GM21381 (cell line): ENCODE measurements at regions not wholly inside any gene's neighbourhood (a gene's known extent, or its start where the extent isn't known, plus 50 kb on each side); places are given as distances from the start of the nearest gene placed in this dataset.

ENCODE experiments used
- ATAC-seq: cut with Tn5 transposase; IDR thresholded peaks from one replicate; pipeline ENCODE4 v1.9.1; 2021; ENCODE audit warnings: mild to moderate bottlenecking, moderate library complexity; ENCODE audit not compliant: unreplicated experiment

DNA sequence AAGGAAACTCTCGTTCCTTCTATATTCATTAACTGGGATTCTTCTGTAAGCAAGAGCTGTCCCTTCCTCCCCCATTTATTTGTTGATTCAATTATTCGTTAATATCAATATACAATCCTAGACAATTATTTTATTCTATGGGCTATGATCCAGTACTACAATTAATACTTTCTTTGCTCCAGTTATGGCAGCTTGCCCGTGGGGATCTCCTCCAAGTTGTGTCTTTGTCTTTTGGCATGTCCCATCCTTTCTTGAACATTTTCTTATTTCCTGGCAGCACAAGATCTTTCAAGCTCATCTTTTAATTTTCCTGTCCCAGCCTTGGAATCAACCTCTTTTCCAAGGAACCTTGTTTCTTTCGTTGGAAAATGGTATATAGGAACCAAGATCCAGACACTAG lies 249.3 kb downstream of the GAS1 start:
- no peak for ATAC-seq

DNA sequence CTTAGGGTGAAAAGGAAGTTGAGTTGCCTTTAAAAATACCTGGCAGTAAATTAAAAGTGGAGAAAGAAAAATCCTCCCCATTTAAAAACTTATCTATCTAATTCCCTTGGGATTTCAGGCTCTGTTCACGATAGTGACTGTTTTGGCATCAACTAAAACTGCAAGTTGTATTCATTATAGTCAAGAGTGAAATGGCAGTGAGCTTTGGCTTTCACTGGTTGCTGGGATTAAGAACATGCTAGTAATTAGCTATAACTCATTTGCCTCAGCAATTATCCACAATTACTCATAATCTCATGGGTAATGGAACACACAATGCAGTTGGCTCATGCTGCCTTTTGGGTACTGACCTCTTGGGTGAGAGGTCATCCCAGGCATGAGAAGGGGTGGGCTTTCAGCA lies 250.1 kb downstream of the GAS1 start:
- no peak for ATAC-seq

DNA sequence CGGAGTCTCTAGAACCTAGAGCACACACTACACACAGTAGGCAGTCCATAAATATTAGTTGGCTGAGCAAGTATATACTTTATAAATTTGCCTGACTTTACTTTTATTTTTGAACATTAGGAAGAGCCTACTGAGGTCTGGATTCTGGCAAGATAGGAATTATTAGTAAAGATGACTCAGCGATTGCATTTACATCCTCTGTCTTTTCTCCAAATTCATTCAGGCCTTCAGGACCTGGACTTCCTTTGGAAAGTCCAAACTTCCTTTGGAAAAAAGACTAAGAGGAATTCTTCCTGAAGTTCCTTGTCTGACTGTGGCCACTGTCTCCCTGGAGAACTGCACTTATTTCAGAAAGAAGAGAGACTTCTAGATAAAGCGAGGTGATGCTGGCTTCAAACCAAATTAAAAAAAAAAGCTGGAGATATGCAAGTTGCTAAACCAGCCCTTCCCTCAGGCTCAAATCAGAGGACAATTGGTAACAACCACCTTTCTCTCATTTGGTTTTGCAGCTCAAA lies 251.3 kb downstream of the GAS1 start:
- no peak for ATAC-seq

DNA sequence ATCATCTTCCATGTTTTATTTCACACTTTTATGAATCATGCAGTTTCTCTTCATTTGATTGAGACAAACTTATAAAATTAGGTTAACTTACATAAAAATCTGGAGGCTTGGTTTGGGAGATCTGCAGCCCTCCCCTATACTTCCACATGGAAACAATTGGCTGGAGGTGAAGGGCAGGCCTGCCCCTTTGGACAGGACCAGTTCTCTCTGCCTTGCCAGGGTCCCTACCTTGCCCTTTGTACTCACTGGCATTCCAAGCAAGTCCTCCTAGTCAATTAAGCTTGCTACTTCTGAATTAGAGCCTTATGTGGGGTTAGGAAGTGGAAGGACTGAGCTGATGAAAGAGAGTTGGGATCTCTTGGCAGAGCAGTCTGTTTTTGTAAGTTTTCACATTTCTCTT lies 257.3 kb downstream of the GAS1 start:
- ATAC-seq: no peak

DNA sequence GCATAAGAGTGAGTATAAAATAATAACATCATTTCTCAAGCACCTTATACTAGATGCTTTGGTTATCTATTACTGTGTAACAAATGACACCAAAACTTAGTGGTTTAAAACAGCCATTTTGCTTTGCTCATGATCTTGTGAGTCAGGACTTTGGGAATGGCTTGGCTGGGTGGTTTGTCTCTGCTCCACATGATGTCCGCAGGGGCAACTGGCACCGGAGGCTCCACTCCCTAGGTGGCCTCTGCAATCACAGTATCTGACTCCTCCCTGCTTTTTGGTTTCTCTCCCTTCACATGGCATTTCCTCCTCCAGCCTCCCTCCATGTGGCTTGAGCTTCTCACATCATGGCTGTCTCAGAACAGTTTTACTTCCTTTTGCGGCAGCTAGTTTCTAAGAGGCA lies 259.5 kb downstream of the GAS1 start:
- ATAC-seq: no peak

DNA sequence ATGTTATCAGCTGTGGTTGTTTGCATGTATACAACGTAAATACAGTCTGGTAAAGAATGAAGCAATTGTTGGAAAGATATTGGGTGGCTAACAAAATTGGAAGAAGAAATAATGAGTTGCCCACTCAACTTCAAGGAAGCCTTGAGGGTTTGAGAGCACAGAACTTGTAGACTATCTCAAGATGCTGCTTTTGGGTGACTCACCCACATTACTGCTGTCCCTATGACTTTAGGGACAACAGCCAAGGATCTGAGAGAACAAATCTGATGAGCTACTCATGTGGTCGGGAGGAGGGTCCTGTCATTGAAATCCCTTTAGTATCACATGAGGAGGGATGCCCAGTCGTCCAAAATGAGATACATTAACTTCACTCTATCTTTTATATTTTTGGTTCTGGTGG lies 261.8 kb downstream of the GAS1 start:
- no peak for ATAC-seq

DNA sequence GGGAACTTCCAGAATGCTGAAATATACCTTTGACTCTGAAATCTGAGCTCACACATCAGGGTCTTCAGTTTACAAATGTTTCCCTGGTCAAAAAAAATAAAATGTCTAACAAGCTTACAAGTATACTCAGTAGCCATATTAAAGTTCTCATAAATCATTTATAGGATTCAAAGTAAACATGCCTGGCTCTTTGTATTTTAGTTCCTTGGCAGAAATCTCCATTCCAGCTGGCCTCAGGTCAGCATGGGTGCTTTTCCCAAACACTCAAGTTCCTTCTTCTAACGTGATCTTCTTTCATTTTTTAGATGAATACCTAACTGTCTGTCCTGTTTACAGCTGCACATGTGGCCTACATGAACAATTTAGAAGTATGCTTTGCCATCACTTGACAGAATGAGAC lies 263.2 kb downstream of the GAS1 start:
- no peak for ATAC-seq

DNA sequence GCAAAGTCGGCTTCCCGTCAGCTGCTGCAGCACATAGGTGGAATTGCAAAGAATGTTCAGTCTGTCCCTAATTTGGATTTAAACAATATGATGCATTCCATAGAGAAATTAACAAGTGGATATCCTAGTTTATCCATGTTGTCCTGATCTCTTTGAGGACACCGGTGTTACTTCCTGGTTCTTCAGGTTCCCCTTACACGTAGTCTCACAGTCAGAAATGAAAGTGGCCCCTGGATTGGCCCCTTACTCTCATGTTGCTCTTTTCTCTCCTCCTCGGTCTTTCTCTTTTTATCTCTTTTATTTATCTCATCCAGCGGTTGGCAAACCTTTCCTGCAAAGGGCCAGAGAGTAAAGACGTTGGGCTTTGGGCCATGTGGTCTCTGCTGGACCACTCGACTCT lies 265.1 kb downstream of the GAS1 start:
- no peak for ATAC-seq

DNA sequence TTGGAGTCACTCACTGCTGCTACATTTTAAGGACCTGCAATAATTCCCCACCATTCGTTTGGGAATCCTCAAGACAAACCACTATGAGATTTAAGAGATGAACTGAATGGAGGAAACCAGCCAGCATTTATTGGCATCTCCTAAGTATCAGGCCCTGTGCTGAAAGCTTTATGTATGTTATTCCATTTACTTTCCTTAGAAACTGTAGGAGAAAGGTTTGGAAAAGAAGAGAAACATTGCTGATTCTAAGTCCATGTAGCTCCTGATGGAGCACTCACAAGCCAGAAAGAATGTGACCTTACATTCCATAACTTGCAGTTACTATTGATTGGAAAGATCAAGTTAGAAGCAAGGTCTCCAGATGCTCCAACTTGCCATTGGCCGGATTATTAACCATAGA lies 267.4 kb downstream of the GAS1 start:
- ATAC-seq: no peak

DNA sequence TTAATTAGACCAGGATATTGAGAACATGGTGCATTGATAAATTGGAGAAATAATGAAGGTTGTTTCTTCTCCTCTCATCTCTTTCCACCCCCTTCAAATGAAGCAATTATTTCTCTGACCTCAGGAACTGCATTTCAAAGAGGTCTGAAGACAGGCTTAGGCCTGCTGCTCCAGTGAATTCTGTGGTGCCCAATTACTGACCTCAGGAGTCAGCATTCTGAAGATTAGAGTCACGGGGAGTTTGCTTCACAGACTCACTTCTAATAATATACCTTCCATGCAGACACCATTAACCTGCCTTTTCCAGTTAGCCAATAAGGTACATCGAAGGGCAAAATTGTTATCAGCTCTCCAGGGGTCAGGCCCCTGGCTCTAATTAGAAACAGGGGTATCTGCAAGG lies 270.9 kb downstream of the GAS1 start:
- ATAC-seq: no peak

DNA sequence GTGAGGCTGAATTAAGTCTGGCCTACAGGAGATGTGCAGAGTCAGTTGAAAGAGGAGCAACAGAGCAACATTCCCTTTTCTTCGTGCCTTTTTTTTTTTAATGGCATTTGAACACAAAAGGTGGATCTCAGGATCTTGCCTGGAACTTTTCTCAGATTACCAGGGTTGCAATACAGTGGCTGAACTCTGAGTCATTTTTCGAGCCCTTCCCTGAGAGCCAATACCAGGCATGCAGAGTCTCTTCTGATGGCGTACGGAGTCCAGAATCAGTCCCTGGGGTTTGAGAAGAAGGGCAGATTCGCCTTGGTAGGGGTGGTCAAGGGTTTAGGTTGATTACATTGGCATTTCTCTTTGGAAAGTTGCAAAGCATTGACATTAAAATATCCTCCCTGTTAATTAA lies 271.5 kb downstream of the GAS1 start:
- no peak for ATAC-seq

DNA sequence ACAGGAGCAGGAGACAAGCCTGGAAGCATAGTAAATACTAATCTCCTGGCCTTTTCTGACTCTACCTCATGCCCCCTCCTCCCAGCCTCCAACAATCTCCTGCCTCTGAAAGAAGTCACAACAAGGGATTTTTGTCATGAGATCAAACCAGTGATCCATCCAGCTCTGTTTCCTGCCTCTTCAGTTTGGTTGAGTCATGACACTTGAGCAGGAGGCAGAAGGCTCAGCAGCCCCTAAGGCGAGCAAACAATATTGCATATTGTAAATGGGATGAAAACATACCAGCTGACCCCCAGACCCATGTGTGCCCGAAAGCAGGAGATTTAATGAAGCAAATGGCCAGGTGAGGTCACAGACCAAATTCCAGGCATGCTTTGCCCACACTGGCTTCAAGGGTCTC lies 272.8 kb downstream of the GAS1 start:
- no peak for ATAC-seq

DNA sequence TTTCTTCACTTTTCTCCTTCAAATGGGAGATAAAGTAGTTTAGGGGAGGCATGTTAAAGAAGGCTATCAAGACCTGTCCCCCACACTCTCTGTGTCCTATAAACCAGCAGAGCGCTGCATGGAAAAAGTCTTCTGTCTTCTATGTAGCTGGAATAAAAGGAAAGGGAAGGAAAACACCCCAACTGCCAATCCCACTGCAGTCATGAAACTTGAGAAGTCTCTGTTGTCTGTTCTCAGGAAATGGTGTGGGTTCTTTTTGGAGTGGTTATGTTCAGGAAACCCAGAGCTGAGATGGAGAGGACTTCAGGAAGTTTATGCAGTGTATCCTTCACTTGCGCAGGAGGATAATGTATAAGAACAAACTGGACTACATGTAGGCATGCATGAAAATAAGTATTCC lies 274.3 kb downstream of the GAS1 start:
- no peak for ATAC-seq

DNA sequence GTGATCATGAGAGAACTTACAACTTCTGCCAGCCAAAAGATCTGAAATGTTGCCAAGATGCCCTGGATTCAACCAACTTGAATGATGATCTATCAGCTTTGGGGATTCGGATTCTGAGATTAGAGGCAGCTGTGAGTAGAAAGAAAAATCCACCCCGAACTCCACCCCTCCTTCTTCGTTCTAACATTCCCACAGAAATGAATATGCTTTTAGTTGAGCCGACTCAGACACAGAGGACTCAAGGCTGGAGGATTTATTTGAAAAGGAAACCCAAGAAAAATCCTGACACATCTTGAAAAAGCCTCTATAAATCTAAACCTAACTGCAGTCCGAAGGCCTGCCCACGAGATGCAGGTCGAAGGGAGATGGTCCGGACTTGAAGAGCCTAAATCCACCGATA lies 275.0 kb downstream of the GAS1 start:
- ATAC-seq: no peak

DNA sequence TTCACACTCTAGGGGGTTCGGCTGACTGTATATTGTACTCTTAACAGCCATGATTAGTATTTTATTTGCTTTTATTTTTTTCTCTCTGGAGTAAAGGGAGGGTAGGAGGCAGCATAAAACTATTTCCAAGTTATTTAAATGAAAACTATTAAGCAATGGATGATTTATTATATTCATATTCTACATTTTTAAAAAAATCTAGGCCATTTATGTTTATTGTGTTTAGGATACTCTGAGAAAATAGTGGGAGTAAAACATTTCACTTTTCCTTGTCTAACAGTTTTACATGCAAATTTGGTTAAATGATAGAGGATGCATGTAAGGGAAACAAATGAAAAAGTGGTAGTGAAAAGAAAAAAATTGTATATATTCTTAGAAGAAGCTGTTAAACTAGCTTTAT lies 276.3 kb downstream of the GAS1 start:
- ATAC-seq: no peak

DNA sequence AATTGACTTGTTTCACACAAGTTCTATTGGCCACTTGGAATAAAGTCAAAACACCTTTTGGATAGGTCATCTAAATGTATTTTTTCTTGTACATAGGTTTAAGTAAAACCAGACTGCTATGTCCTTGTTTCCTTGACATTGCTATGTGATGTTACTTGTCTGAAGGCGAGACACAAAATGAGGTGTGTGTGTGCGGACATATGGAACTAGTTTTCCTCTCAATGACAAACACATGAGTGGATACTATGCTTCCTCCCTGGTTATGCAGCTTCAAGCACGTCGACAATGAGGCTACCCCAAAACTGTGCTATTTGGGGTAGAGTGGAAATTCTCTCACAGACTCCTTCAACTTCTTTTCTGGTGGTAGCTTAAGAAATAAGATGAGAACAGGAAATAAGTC lies 276.8 kb downstream of the GAS1 start:
- no peak for ATAC-seq

DNA sequence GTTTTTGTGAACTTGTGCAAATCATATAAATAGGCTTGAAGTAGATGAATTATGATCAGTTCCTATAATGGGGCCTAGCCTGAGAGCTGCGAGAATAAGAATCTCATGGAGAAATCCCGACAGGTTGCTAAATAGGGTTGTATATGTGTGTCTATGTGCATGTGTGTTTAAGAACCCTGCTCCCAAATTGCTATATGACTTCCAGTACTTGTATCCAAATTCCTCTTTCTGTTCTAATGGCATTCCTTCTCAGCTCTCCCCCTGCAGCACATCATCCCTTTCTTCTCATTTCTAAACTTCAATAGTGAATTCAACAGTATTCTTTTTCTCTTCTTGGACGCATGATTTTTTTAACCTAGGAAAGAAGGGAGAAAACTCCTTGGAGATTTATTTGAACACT lies 277.2 kb downstream of the GAS1 start:
- no peak for ATAC-seq

DNA sequence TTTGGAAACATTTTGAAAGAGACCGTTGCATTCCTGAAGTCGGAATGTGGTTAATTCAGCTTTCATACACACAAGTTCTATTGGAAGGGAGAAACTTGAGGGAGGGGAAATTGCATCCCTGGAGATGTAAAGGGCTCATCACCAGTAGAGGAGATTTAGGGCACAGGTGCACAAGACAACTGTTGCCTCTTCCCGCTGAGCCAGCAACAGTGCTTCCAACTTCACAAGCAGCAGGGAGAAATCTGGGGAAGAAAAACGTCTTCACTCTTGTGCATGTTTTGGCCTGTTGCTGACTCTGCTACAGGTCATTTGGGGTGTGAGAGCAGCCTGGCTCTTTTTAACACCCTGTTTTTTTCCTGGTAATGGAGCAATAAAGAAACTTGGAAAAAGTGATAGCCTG lies 277.9 kb downstream of the GAS1 start:
- ATAC-seq: no peak

DNA sequence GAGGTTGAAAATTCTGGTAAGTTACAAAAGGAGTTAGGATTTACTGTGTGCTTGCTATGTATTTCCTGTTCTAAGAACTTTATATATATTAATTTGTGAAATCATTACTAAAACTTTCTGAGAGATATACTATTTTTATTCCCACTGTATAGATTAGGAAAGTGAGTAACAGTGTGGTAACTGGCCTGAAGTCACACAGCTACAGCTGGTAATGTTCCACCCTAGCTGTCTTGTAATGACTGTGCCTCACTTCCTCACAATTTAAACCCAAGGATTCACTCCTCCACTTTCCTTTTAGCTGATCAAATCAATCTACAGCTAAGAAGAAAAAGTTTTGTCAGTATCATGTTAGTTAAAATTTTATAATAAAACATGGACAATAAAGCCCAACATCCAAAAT lies 278.8 kb downstream of the GAS1 start:
- no peak for ATAC-seq

DNA sequence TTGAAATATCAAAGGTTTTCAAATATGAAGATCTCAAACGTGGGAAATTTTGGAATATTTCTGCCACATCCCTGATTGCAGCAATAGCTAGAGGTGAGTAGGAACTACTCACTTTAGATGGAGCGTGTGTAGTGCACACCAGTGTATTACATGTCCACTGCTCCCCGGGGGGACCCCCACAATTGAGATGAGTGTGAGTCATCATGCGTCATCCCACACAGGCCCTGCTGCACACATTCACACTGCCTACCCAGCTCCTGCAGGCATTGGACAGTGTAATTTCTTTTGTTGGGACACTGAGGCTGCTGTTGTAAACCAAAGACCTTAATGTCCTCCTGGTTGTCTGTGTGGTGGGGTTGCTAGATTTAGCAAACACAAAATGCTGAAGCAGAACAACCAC lies 280.0 kb downstream of the GAS1 start:
- ATAC-seq: no peak

DNA sequence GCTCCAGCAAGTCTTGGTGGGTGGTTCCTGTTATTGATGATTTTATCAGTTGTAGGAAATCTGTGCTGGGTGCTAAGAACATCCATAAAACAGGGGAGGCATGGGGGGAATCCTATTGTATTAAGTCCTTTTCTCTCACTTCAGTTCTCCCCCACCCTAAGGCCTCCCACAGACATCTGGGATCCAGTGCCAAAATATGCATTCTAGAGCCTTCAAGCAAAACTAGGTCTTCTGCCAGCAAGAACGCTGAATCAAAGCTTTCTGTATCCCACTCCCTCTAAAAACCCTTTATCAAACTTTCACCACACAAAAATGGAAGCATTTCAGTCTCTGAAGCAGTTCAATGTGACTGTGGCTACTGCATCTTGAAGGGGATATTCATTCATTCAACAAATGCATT lies 281.9 kb downstream of the GAS1 start:
- ATAC-seq: no peak

DNA sequence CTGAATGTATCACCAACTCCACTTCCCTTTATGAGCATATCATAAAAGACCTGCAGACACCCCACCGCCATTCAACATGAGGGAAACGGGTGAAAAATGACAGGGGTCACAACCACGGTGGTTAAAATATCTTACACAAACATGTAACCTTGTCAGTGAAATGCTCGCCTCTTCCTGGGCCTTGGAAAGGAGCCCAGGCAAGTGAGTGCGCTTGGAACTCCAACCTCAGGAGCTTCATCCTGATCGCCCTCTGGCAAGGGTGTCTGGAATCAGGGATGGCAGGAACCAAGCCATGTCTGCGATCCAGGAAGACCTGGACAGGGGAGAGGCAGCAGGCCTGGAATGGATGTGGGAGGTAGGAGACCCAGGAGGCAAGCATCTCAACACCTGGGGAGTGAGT lies 282.7 kb downstream of the GAS1 start:
- no peak for ATAC-seq

DNA sequence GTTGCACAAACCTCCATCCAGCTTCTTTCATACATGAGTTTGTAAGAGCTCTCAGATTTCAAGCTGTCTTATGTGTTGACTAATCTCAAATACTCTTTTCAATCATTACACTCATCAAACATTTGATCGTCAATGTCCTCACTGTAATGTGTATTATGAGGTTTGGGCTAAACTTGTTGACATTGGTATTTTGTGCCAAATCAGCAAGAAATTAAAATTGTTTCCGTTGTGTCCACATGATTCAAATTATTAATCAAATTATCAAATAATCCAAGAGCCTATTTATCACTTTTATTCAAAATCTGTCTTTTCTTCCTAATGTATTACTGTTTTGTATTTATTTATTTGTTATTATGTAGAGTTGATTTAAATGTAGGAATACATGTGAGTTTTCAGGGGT lies 283.4 kb downstream of the GAS1 start:
- ATAC-seq: no peak

DNA sequence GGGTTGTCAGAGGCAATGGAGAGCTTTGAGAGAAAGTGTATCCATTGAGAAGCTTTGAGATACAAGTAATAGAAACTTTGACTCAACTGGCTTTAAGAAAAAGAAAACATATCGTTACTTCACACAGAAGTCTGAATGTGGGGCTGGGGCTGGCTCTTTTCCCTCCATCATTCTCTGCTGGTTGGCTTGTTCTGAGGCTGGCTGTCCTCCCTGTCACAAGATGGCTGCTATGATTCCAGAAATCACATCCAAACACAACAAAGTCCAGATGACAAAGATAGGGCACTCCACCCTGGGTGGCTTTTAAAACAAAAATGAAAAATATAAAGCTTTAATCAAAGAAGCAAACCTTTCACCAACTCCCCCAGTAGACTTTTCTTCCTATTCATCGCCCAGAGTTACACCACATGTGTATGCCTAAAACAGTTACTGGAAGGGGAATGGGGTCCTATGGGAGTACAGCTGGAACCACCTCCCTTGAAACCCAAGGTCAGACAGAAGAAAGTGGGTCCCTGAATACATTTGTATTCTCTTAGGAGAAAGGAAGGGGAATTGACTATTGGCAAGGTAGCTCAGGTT lies 284.3 kb downstream of the GAS1 start:
- no peak for ATAC-seq
